OCI-LY3 (cell line): ENCODE measurements at regions not wholly inside any gene's neighbourhood (a gene's known extent, or its start where the extent isn't known, plus 50 kb on each side); places are given as distances from the start of the nearest gene placed in this dataset.

Experiments used
- EZH2phosphoT487 ChIP-seq: fragments of 200-600 bp; shearing (Covaris generic); IDR thresholded peaks from 2 replicates; pipeline ENCODE4 v1.6.1; 2018; ENCODE audit warnings: antibody characterized with exemption, mixed run types, low read depth
- TF ChIP-seq, protein P1 (sequence below): fragments of 200-600, 300-600 bp; sonication (generic); IDR thresholded peaks from 2 replicates; pipeline ENCODE4 v1.5.1; 2014; ENCODE audit warnings: antibody characterized with exemption, low read length, low read depth

- TF ChIP-seq, protein P1, sequence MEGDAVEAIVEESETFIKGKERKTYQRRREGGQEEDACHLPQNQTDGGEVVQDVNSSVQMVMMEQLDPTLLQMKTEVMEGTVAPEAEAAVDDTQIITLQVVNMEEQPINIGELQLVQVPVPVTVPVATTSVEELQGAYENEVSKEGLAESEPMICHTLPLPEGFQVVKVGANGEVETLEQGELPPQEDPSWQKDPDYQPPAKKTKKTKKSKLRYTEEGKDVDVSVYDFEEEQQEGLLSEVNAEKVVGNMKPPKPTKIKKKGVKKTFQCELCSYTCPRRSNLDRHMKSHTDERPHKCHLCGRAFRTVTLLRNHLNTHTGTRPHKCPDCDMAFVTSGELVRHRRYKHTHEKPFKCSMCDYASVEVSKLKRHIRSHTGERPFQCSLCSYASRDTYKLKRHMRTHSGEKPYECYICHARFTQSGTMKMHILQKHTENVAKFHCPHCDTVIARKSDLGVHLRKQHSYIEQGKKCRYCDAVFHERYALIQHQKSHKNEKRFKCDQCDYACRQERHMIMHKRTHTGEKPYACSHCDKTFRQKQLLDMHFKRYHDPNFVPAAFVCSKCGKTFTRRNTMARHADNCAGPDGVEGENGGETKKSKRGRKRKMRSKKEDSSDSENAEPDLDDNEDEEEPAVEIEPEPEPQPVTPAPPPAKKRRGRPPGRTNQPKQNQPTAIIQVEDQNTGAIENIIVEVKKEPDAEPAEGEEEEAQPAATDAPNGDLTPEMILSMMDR = no peak
- no peak for TF ChIP-seq EZH2phosphoT487
Observed at GRCh38 chr14:51318813-51319597, 79.0 kb downstream of the TMX1 start.
